ENCODE measurements at regions not wholly inside any gene's neighbourhood (a gene's known extent, or its start where the extent isn't known, plus 50 kb on each side); places are given as distances from the start of the nearest gene placed in this dataset.

DNA sequence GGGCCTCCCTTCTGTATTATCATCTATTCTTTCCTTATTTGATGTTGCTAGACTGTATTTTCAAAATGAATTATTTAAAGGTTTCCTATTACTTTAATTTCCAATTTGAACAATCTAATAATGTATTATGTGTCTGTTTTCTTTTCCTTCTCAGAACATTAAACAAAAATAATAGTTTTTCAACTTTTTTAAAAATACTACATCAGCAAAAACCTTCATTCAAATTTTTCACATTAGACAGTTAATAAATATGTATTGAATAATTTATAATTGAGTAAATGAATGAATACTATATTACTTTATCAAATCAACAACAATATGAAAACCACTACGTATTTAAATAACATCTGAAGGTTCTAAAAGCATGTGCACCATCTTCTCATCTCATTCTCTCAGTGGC lies 644.1 kb upstream of the SEMA3D start:
- H3K36me3 Mint-ChIP-seq (ENCODE audit: low read depth) = no peaks in the 10 kb centered on the region
- Histone ChIP-seq H3K9me3 (ENCODE audit: control insufficient read depth, low read length) (no peaks in the 10 kb centered on the region), H3K4me1 (ENCODE audit: control insufficient read depth, insufficient read depth, low read length) (peaks cover 3% of the 10 kb centered on the region), H3K27ac (ENCODE audit: low read depth, low read length) (no peak overlapping the region), H3K27me3 (ENCODE audit: control insufficient read depth, insufficient read depth, low read length, poor library complexity, severe bottlenecking) (no peaks in the 10 kb centered on the region), H3K4me3 (ENCODE audit: low read length) (no peak overlapping the region), H3K9ac (ENCODE audit: extremely low read depth, low read length, poor library complexity, severe bottlenecking) (no peak overlapping the region), H3K36me3 (ENCODE audit: control insufficient read depth, insufficient read depth, low read length) (no peaks in the 10 kb centered on the region)
- H3K4me3 Mint-ChIP-seq = no peak overlapping the region
- H3K4me1 Mint-ChIP-seq = peaks cover 9% of the 10 kb centered on the region
- TF ChIP-seq, protein P1, sequence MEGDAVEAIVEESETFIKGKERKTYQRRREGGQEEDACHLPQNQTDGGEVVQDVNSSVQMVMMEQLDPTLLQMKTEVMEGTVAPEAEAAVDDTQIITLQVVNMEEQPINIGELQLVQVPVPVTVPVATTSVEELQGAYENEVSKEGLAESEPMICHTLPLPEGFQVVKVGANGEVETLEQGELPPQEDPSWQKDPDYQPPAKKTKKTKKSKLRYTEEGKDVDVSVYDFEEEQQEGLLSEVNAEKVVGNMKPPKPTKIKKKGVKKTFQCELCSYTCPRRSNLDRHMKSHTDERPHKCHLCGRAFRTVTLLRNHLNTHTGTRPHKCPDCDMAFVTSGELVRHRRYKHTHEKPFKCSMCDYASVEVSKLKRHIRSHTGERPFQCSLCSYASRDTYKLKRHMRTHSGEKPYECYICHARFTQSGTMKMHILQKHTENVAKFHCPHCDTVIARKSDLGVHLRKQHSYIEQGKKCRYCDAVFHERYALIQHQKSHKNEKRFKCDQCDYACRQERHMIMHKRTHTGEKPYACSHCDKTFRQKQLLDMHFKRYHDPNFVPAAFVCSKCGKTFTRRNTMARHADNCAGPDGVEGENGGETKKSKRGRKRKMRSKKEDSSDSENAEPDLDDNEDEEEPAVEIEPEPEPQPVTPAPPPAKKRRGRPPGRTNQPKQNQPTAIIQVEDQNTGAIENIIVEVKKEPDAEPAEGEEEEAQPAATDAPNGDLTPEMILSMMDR (conservative IDR thresholded peaks at IDR 0.05) = no peak
- no peak overlapping the region for H3K27ac Mint-ChIP-seq
- H3K27me3 Mint-ChIP-seq (ENCODE audit: insufficient read depth) = no peaks in the 10 kb centered on the region
- no peaks in the 10 kb centered on the region for H3K9me3 Mint-ChIP-seq
- no peak for DNase-seq
- WGBS, 2 experiments (ENCODE audit: insufficient coverage in 1 of 2, insufficient read length in 1 of 2) = 83% methylated on average over 1 of the region's 1 CpG; no CpG with 5 or more reads in 1 of the 2 experiments

DNA sequence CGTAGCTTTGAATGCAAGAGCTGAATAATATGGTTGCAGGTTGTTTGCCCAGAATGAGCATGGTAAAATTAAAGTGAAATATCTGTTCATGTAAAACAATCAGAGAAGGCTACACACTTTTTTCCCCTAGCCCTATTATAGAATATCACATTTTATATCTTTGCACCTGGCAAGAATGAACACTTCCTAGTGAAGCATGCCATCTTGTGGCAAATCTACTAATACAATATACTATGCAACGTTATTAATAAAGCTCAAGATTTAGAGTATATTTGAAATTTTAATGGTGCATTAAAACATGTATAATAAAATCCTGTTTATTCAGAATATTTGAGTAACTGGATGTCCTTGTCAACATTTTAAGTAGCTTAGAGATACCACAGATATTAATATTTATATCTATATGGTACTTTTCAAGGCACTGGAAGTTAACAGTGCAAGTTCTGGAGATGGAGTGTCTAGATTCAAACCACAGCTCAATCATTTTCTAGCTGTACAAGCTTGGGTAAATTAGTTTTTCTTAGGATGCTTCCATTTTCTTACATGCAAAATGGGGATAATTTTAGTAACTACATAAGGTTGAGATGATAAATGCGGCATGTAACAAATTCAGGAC lies 643.1 kb upstream of the SEMA3D start:
- Mint-ChIP-seq H3K9me3 (no peaks in the 10 kb centered on the region), H3K27ac (no peak overlapping the region), H3K4me1 (peaks cover 9% of the 10 kb centered on the region), H3K27me3 (ENCODE audit: insufficient read depth) (no peaks in the 10 kb centered on the region), H3K36me3 (ENCODE audit: low read depth) (no peaks in the 10 kb centered on the region), H3K4me3 (no peak overlapping the region)
- no peaks in the 10 kb centered on the region for H3K27me3 ChIP-seq (ENCODE audit: control insufficient read depth, insufficient read depth, low read length, poor library complexity, severe bottlenecking)
- no peak overlapping the region for H3K4me3 ChIP-seq (ENCODE audit: low read length)
- no peak overlapping the region for H3K9ac ChIP-seq (ENCODE audit: extremely low read depth, low read length, poor library complexity, severe bottlenecking)
- peaks cover 3% of the 10 kb centered on the region for H3K4me1 ChIP-seq (ENCODE audit: control insufficient read depth, insufficient read depth, low read length)
- no peaks in the 10 kb centered on the region for H3K9me3 ChIP-seq (ENCODE audit: control insufficient read depth, low read length)
- no peaks in the 10 kb centered on the region for H3K36me3 ChIP-seq (ENCODE audit: control insufficient read depth, insufficient read depth, low read length)
- DNase-seq = no peak
- WGBS, 2 experiments (ENCODE audit: insufficient coverage in 1 of 2, insufficient read length in 1 of 2) = 93% methylated on average over 2 of the region's 3 CpGs; no CpG with 5 or more reads in 1 of the 2 experiments
- H3K27ac ChIP-seq (ENCODE audit: low read depth, low read length) = no peak overlapping the region
- TF ChIP-seq, protein P1 (conservative IDR thresholded peaks at IDR 0.05) = peak; percentile 69

GRCh38 chr7:85829176-85829575 lies 642.3 kb upstream of the SEMA3D start:
- H3K4me3 Mint-ChIP-seq = no peak overlapping the region
- H3K36me3 Mint-ChIP-seq (ENCODE audit: low read depth) = no peaks in the 10 kb centered on the region
- 93% methylated on average over 1 of the region's 1 CpG; no CpG with 5 or more reads in 1 of the 2 experiments for WGBS, 2 experiments (ENCODE audit: insufficient coverage in 1 of 2, insufficient read length in 1 of 2)
- Histone ChIP-seq H3K27me3 (ENCODE audit: control insufficient read depth, insufficient read depth, low read length, poor library complexity, severe bottlenecking) (no peaks in the 10 kb centered on the region), H3K4me3 (ENCODE audit: low read length) (no peak overlapping the region), H3K36me3 (ENCODE audit: control insufficient read depth, insufficient read depth, low read length) (no peaks in the 10 kb centered on the region), H3K4me1 (ENCODE audit: control insufficient read depth, insufficient read depth, low read length) (peaks cover 3% of the 10 kb centered on the region), H3K9me3 (ENCODE audit: control insufficient read depth, low read length) (no peaks in the 10 kb centered on the region), H3K27ac (ENCODE audit: low read depth, low read length) (no peak overlapping the region), H3K9ac (ENCODE audit: extremely low read depth, low read length, poor library complexity, severe bottlenecking) (no peak overlapping the region)
- no peak for DNase-seq
- no peaks in the 10 kb centered on the region for H3K9me3 Mint-ChIP-seq
- no peaks in the 10 kb centered on the region for H3K27me3 Mint-ChIP-seq (ENCODE audit: insufficient read depth)
- H3K27ac Mint-ChIP-seq = no peak overlapping the region
- TF ChIP-seq, protein P1 (conservative IDR thresholded peaks at IDR 0.05) = no peak
- peaks cover 9% of the 10 kb centered on the region for H3K4me1 Mint-ChIP-seq
